Neural progenitor cell (in vitro differentiated cells): ENCODE measurements at regions not wholly inside any gene's neighbourhood (a gene's known extent, or its start where the extent isn't known, plus 50 kb on each side); places are given as distances from the start of the nearest gene placed in this dataset.

Source experiments
- DNase-seq: peaks from one replicate; pipeline ENCODE4 v3.0.0-alpha.2; 2016; ENCODE audit warnings: low spot score
- H2AFZ ChIP-seq: fragments of 200-600 bp; sonication (generic); replicated peaks from 2 replicates; pipeline ENCODE4 v1.6.1; 2016; ENCODE audit warnings: antibody characterized with exemption
- H3F3A ChIP-seq: fragments of 200-600 bp; sonication (generic); 2 replicates; pipeline ENCODE4 v1.6.1; 2016; ENCODE audit warnings: antibody characterized with exemption, low read depth
- H3K27ac ChIP-seq: fragments of 200-600 bp; sonication (generic); 2 replicates; pipeline ENCODE4 v1.5.1; 2016; ENCODE audit warnings: mild to moderate bottlenecking
- H3K27me3 ChIP-seq: fragments of 200-600 bp; sonication (generic); 2 replicates; pipeline ENCODE4 v1.6.1; 2016; ENCODE audit warnings: mild to moderate bottlenecking, moderate library complexity
- H3K36me3 ChIP-seq: fragments of 200-600 bp; sonication (generic); 2 replicates; pipeline ENCODE4 v1.5.1; 2016
- H3K4me1 ChIP-seq: fragments of 200-600 bp; sonication (generic); 2 replicates; pipeline ENCODE4 v1.6.1; 2016; ENCODE audit warnings: mixed run types
- H3K4me2 ChIP-seq: fragments of 200-600 bp; sonication (generic); 2 replicates; pipeline ENCODE4 v1.6.1; 2016
- H3K4me3 ChIP-seq: fragments of 200-600 bp; sonication (generic); 2 replicates; pipeline ENCODE4 v1.5.1; 2016
- H3K79me2 ChIP-seq: fragments of 200-600 bp; sonication (generic); 2 replicates; pipeline ENCODE4 v1.6.1; 2016; ENCODE audit warnings: low read depth
- H3K9ac ChIP-seq: fragments of 200-600 bp; sonication (generic); 2 replicates; pipeline ENCODE4 v1.6.1; 2016
- H3K9me3 ChIP-seq: fragments of 200-600 bp; sonication (generic); 2 replicates; pipeline ENCODE4 v1.5.1; 2016; ENCODE audit warnings: low read depth
- H4K20me1 ChIP-seq: fragments of 200-600 bp; sonication (generic); 2 replicates; pipeline ENCODE4 v1.6.1; 2016; ENCODE audit warnings: low read depth
- H3K27ac Mint-ChIP-seq: 3 replicates; pipeline ENCODE4 v1.8.0; 2021; ENCODE audit warnings: mixed read lengths
- H3K27me3 Mint-ChIP-seq: 2 replicates; pipeline ENCODE4 v1.8.0; 2022; ENCODE audit warnings: low read depth, mild to moderate bottlenecking, inconsistent platforms, moderate library complexity, mixed read lengths; ENCODE audit not compliant: insufficient read depth
- H3K36me3 Mint-ChIP-seq: 3 replicates; pipeline ENCODE4 v1.8.0; 2021; ENCODE audit warnings: mixed read lengths
- H3K4me1 Mint-ChIP-seq: 3 replicates; pipeline ENCODE4 v1.8.0; 2021; ENCODE audit warnings: mixed read lengths
- H3K4me3 Mint-ChIP-seq: 3 replicates; pipeline ENCODE4 v1.8.0; 2021; ENCODE audit warnings: mild to moderate bottlenecking, moderate library complexity, mixed read lengths
- H3K9me3 Mint-ChIP-seq: 3 replicates; pipeline ENCODE4 v1.8.0; 2020; ENCODE audit warnings: mixed read lengths
- CTCF ChIP-seq: fragments of 200-600 bp; sonication (generic); IDR thresholded peaks from 2 replicates; pipeline ENCODE4 v1.5.1; 2017; ENCODE audit warnings: antibody characterized with exemption, mild to moderate bottlenecking
- EZH2 ChIP-seq: fragments of 200-600 bp; sonication (generic); IDR thresholded peaks from 2 replicates; pipeline ENCODE4 v1.6.1; 2017; ENCODE audit warnings: antibody characterized with exemption, mild to moderate bottlenecking, moderate library complexity
- EZH2phosphoT487 ChIP-seq: fragments of 200-600 bp; sonication (generic); IDR thresholded peaks from 2 replicates; pipeline ENCODE4 v1.6.1; 2017; ENCODE audit warnings: antibody characterized with exemption

GRCh38 chr15:72866182-72866581, 82.6 kb upstream of the ADPGK start:
- DNase-seq, result no peak
- Histone ChIP-seq H3K27me3 (no peaks in the 10 kb centered on the region), H3K79me2 (no peaks in the 10 kb centered on the region), H2AFZ (no peak overlapping the region), H3K27ac (no peak overlapping the region), H4K20me1 (no peaks in the 10 kb centered on the region), H3K4me1 (no peaks in the 10 kb centered on the region), H3K4me2 (no peak overlapping the region), H3K9me3 (no peaks in the 10 kb centered on the region), H3F3A (no peaks in the 10 kb centered on the region), H3K4me3 (no peak overlapping the region), H3K36me3 (no peaks in the 10 kb centered on the region), H3K9ac (no peak overlapping the region)
- H3K27ac Mint-ChIP-seq, result no peak overlapping the region
- peaks cover 5% of the 10 kb centered on the region for H3K27me3 Mint-ChIP-seq
- TF ChIP-seq EZH2 (no peak), EZH2phosphoT487 (no peak), CTCF (no peak)
- H3K36me3 Mint-ChIP-seq, result no peaks in the 10 kb centered on the region
- no peaks in the 10 kb centered on the region for H3K9me3 Mint-ChIP-seq
- H3K4me1 Mint-ChIP-seq, result peaks cover 4% of the 10 kb centered on the region
- H3K4me3 Mint-ChIP-seq, result no peak overlapping the region

GRCh38 chr15:72865486-72865885, 81.9 kb upstream of the ADPGK start:
- Histone ChIP-seq H3K4me1 (no peaks in the 10 kb centered on the region), H3K27ac (no peak overlapping the region), H3K27me3 (no peaks in the 10 kb centered on the region), H3K36me3 (no peaks in the 10 kb centered on the region), H3K9me3 (no peaks in the 10 kb centered on the region), H3K9ac (no peak overlapping the region), H2AFZ (no peak overlapping the region), H3K79me2 (no peaks in the 10 kb centered on the region), H3K4me3 (no peak overlapping the region), H3K4me2 (no peak overlapping the region), H3F3A (no peaks in the 10 kb centered on the region), H4K20me1 (no peaks in the 10 kb centered on the region)
- H3K36me3 Mint-ChIP-seq, result no peaks in the 10 kb centered on the region
- H3K4me3 Mint-ChIP-seq, result no peak overlapping the region
- peaks cover 4% of the 10 kb centered on the region for H3K4me1 Mint-ChIP-seq
- peaks cover 3% of the 10 kb centered on the region for H3K9me3 Mint-ChIP-seq
- DNase-seq, result peak; percentile 12
- no peak overlapping the region for H3K27ac Mint-ChIP-seq
- peaks cover 5% of the 10 kb centered on the region for H3K27me3 Mint-ChIP-seq
- no peak for TF ChIP-seq EZH2phosphoT487
- no peak for TF ChIP-seq EZH2
- TF ChIP-seq CTCF, result no peak

GRCh38 chr15:72864681-72865080, 81.1 kb upstream of the ADPGK start:
- no peaks in the 10 kb centered on the region for H3K36me3 Mint-ChIP-seq
- H3K4me1 Mint-ChIP-seq, result peaks cover 4% of the 10 kb centered on the region
- H3K9me3 ChIP-seq, result no peaks in the 10 kb centered on the region
- H3K27me3 Mint-ChIP-seq, result peaks cover 5% of the 10 kb centered on the region
- H2AFZ ChIP-seq, result no peak overlapping the region
- H3K79me2 ChIP-seq, result no peaks in the 10 kb centered on the region
- no peaks in the 10 kb centered on the region for H3F3A ChIP-seq
- no peaks in the 10 kb centered on the region for H3K27me3 ChIP-seq
- peaks cover 3% of the 10 kb centered on the region for H3K9me3 Mint-ChIP-seq
- no peak overlapping the region for H3K9ac ChIP-seq
- H3K4me3 Mint-ChIP-seq, result no peak overlapping the region
- H3K4me3 ChIP-seq, result no peak overlapping the region
- H3K36me3 ChIP-seq, result no peaks in the 10 kb centered on the region
- H3K4me2 ChIP-seq, result no peak overlapping the region
- DNase-seq, result no peak
- no peaks in the 10 kb centered on the region for H3K4me1 ChIP-seq
- no peaks in the 10 kb centered on the region for H4K20me1 ChIP-seq
- TF ChIP-seq EZH2 (no peak), CTCF (no peak), EZH2phosphoT487 (no peak)
- no peak overlapping the region for H3K27ac ChIP-seq
- no peak overlapping the region for H3K27ac Mint-ChIP-seq
